ENCODE measurements at regions not wholly inside any gene's neighbourhood (a gene's known extent, or its start where the extent isn't known, plus 50 kb on each side); places are given as distances from the start of the nearest gene placed in this dataset.

DNA sequence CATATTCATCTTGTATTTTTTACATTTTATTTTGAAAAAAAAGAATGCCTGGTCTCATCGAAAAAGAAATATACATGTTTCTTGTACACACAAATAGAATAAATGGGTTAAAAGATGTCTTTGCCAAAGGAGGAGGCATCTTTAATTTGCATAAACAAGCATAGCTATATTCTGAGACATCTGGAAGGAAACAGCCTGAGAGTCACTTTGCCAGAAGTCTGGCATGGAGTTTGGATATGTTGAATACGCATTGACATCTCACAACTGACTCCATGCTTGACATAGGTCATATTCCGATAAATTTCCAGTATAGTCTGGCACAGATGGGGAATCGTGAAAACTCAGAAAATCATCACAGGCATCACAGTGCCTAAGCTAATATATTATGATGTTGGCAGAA, 1317.5 kb upstream of the CELF4 start:
- TF ChIP-seq CTCF (conservative IDR thresholded peaks at IDR 0.05; ENCODE audit: low read depth, low read length) (no peak), EZH2 (IDR thresholded peaks at IDR 0.05; ENCODE audit: low read length, unreplicated experiment) (no peak), EZH2phosphoT487 (IDR thresholded peaks at IDR 0.05; ENCODE audit: borderline replicate concordance, low read length) (no peak)
